Kidney (tissue), 13 donors: ENCODE measurements at regions not wholly inside any gene's neighbourhood (a gene's known extent, or its start where the extent isn't known, plus 50 kb on each side); places are given as distances from the start of the nearest gene placed in this dataset.

Experiments
- DNase-seq, 5 donors: peaks; one replicate each; pipeline ENCODE4 v3.0.0-alpha.2; 2013 to 2020
- FAIRE-seq: peaks from 2 replicates; lab custom pipeline; 2012; peaks lifted over from hg19 to GRCh38; lab: Jason Lieb, UNC
- H3K27ac ChIP-seq, 2 donors: one replicate each; pipeline ENCODE4 v1.7.0; 2013; ENCODE audit warnings: low read depth in 2 of 2, low read length in 2 of 2, inconsistent platforms in 1 of 2
- H3K27me3 ChIP-seq: one replicate; pipeline ENCODE4 v1.7.1; 2013; ENCODE audit warnings: low read length, inconsistent platforms; ENCODE audit not compliant: control insufficient read depth, insufficient read depth
- H3K36me3 ChIP-seq, 3 donors: one replicate each; pipeline versions ENCODE4 v1.7.0 to v1.7.1; 2013; ENCODE audit warnings: low read length in 3 of 3, control low read depth in 1 of 3, inconsistent platforms in 1 of 3; ENCODE audit not compliant: insufficient read depth in 3 of 3, control insufficient read depth in 2 of 3
- H3K4me1 ChIP-seq, 3 donors: one replicate each; pipeline versions ENCODE4 v1.7.0 to v1.7.1; 2013; ENCODE audit warnings: low read length in 3 of 3, inconsistent platforms in 1 of 3, low read depth in 1 of 3; ENCODE audit not compliant: control insufficient read depth in 2 of 3, insufficient read depth in 2 of 3
- H3K4me3 ChIP-seq, 3 donors: one replicate each; pipeline versions ENCODE4 v1.7.0 to v1.8.1; 2013; ENCODE audit warnings: low read length in 3 of 3, control low read depth in 1 of 3, inconsistent platforms in 1 of 3
- H3K9ac ChIP-seq, 3 donors: one replicate each; pipeline versions ENCODE4 v1.7.0 to v1.7.1; 2013; ENCODE audit warnings: low read length in 3 of 3, control low read depth in 1 of 3, inconsistent platforms in 1 of 3
- H3K9me3 ChIP-seq, 3 donors: one replicate each; pipeline versions ENCODE4 v1.7.0 to v1.7.1; 2013; ENCODE audit warnings: low read length in 3 of 3, control low read depth in 1 of 3, inconsistent platforms in 1 of 3; ENCODE audit not compliant: control insufficient read depth in 2 of 3, insufficient read depth in 1 of 3
- intact Hi-C: fragments of 100-400 bp; cut with DNase I; formaldehyde crosslinking; loops from one replicate; pipeline ENCODE4 v1.11.1; 2022
- TF ChIP-seq, protein P1 (sequence below): IDR thresholded peaks from 3 replicates; pipeline ENCODE4 v1.5.1; 2012; ENCODE audit warnings: mild to moderate bottlenecking, moderate library complexity, borderline replicate concordance; ENCODE audit not compliant: insufficient read depth; ENCODE audit errors: extremely low read depth
- donor health status: control.
- donor health status: control.
- donor health status: control.
- donor health status: control.
- donor health status: control.
- donor health status: DM: yes; HTN: yes; CAD: no.
- donor health status: Normal renal cell carcinoma (clear cell type).

DNA sequence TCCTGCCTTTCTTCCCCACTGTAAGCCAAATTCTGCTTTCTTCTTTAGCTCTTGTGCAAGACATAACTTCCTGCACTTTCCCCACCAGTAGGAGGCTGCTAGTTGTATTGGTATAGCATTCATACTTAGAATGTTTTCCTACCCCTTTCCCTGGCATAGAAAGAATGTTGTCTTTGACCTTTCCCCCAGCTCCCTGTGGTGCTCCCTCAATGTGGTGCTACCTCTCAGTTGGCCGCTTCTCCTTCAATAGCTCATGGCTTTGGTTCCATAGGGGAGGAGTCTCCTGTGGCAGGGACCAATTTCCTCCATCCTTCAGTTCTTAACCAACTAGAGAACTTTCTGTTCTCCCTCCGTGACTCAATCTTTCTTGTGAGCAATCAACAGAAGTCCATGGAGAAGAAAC, 67.5 kb upstream of the AKAP13 start:
- no peak overlapping the region for H3K9ac ChIP-seq
- TF ChIP-seq, protein P1, sequence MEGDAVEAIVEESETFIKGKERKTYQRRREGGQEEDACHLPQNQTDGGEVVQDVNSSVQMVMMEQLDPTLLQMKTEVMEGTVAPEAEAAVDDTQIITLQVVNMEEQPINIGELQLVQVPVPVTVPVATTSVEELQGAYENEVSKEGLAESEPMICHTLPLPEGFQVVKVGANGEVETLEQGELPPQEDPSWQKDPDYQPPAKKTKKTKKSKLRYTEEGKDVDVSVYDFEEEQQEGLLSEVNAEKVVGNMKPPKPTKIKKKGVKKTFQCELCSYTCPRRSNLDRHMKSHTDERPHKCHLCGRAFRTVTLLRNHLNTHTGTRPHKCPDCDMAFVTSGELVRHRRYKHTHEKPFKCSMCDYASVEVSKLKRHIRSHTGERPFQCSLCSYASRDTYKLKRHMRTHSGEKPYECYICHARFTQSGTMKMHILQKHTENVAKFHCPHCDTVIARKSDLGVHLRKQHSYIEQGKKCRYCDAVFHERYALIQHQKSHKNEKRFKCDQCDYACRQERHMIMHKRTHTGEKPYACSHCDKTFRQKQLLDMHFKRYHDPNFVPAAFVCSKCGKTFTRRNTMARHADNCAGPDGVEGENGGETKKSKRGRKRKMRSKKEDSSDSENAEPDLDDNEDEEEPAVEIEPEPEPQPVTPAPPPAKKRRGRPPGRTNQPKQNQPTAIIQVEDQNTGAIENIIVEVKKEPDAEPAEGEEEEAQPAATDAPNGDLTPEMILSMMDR, result no peak
- no peaks in the 10 kb centered on the region for H3K9me3 ChIP-seq
- no peaks in the 10 kb centered on the region for H3K36me3 ChIP-seq
- H3K27me3 ChIP-seq, result no peaks in the 10 kb centered on the region
- no peak overlapping the region for H3K4me3 ChIP-seq
- no peaks in the 10 kb centered on the region for H3K4me1 ChIP-seq
- intact Hi-C loops, result no loop called here
- H3K27ac ChIP-seq, result no peak overlapping the region
- DNase-seq (no peak), FAIRE-seq (no peak)

DNA sequence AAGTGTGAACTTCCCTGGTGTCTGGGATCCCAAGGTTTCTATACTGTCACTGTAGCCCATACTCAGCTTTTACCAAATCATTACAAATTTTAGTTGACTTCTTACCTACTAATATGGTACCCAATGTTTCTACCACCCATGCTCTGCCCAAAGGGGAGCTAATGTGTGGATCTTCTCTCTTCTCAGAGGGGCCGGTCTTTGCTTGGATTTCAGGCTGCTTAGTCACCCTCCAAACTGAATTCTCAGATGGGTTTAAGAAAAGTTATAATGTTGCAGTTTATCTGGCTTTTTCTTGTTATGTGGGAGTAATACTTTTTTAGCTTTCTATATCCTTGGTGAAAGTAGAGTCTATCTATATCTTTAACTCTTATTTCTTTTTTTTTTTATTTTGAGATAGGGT, 67.1 kb upstream of the AKAP13 start:
- DNase-seq, result no peak
- Histone ChIP-seq H3K9me3 (no peaks in the 10 kb centered on the region), H3K36me3 (no peaks in the 10 kb centered on the region), H3K4me1 (no peaks in the 10 kb centered on the region), H3K9ac (no peak overlapping the region), H3K27ac (no peak overlapping the region), H3K27me3 (no peaks in the 10 kb centered on the region), H3K4me3 (no peak overlapping the region)
- TF ChIP-seq, protein P1, result no peak
- FAIRE-seq, result no peak
- intact Hi-C loops, result no loop called here

DNA sequence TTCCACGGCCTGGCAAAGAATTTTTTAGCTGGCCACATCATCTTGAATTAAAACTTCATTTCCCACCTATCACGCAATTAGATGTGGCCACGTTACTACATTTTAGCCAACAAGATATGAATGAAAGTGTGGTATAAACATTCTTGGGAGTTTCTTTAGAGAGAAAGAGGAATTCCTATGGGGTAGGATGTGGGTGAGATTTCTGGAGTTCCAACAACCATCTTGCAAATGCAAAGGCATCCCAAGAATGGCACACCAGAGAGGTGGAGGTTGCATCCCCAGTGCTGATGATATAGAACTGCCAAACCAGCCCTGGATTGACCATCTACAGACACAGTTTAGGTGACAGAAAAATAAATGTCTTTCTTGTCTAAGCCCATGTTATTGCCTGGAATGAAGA, 66.3 kb upstream of the AKAP13 start:
- no peak overlapping the region for H3K9ac ChIP-seq
- FAIRE-seq (no peak), DNase-seq (no peak)
- no peak overlapping the region for H3K4me3 ChIP-seq
- no peaks in the 10 kb centered on the region for H3K4me1 ChIP-seq
- TF ChIP-seq, protein P1, result no peak
- intact Hi-C loops, result no loop called here
- no peaks in the 10 kb centered on the region for H3K9me3 ChIP-seq
- no peaks in the 10 kb centered on the region for H3K27me3 ChIP-seq
- no peak overlapping the region for H3K27ac ChIP-seq
- H3K36me3 ChIP-seq, result no peaks in the 10 kb centered on the region

DNA sequence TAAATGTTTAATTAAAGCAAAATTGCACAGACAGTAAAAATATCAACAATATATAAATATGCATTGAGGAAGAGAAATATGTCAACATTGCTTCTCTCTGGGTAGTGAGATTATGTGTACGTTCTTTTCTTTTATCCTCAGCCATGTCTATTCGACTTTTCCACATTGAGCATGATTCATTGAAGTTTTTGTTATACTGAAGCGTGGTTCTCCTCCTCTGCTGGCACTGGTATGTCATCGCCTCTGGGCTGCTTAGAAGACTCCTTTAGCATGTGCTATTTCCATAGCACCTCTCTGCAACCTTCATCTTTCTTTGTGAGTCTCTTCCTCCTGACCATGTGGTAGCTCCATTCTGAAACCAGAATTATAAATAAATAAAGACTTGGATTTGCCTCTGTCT, 65.8 kb upstream of the AKAP13 start:
- Histone ChIP-seq H3K27ac (no peak overlapping the region), H3K9me3 (no peaks in the 10 kb centered on the region), H3K36me3 (no peaks in the 10 kb centered on the region), H3K4me1 (no peaks in the 10 kb centered on the region), H3K4me3 (no peak overlapping the region), H3K9ac (no peak overlapping the region), H3K27me3 (no peaks in the 10 kb centered on the region)
- FAIRE-seq (no peak), DNase-seq (no peak)
- intact Hi-C loops, result no loop called here
- TF ChIP-seq, protein P1, result no peak
